WTC11 (cell line): ENCODE measurements at regions not wholly inside any gene's neighbourhood (a gene's known extent, or its start where the extent isn't known, plus 50 kb on each side); places are given as distances from the start of the nearest gene placed in this dataset.
"Not testable (repeated sequence)": the region's sequence is repeated elsewhere in the genome, so short reads cannot be mapped to it uniquely, and the experiment has no call there.

ENCODE experiments used
- ATAC-seq: fragments of 200-7000 bp; cut with Tn5 transposase; 2 replicates; pipeline ENCODE4 v1.10.0; 2021; ENCODE audit warnings: mild to moderate bottlenecking, moderate library complexity
- CTCF ChIA-PET: fragments of 300-600 bp; sonication (Branson Sonifier 250); formaldehyde crosslinking; loops from one replicate; lab custom pipeline; 2021; ENCODE audit warnings: antibody characterized with exemption; lab: Charles Lee
- POLR2A ChIA-PET: fragments of 350-600 bp; sonication (Branson Sonifier 250); formaldehyde crosslinking; loops from one replicate; lab custom pipeline; 2021; ENCODE audit warnings: antibody characterized with exemption; lab: Charles Lee
- DNase-seq: peaks from one replicate; pipeline ENCODE4 v3.0.0; 2021; ENCODE audit warnings: low spot score
- H3K27ac Mint-ChIP-seq: 2 replicates; pipeline ENCODE4 v1.8.0; 2021; ENCODE audit warnings: mixed read lengths
- H3K27me3 Mint-ChIP-seq: 2 replicates; pipeline ENCODE4 v1.8.0; 2021; ENCODE audit warnings: low read depth, mild to moderate bottlenecking, moderate library complexity, mixed read lengths
- H3K36me3 Mint-ChIP-seq: 2 replicates; pipeline ENCODE4 v1.8.0; 2021; ENCODE audit warnings: mixed read lengths
- H3K4me1 Mint-ChIP-seq: 2 replicates; pipeline ENCODE4 v1.8.0; 2022; ENCODE audit warnings: mixed read lengths
- H3K4me3 Mint-ChIP-seq: 2 replicates; pipeline ENCODE4 v1.8.0; 2021; ENCODE audit warnings: mild to moderate bottlenecking, moderate library complexity, mixed read lengths
- H3K9me3 Mint-ChIP-seq: 2 replicates; pipeline ENCODE4 v1.8.0; 2021; ENCODE audit warnings: mixed read lengths
- ARID4B ChIP-seq: sonication (generic); formaldehyde crosslinking; IDR thresholded peaks from 2 replicates; pipeline ENCODE4 v1.8.0; 2023; ENCODE audit warnings: missing genetic modification reagents, mild to moderate bottlenecking, borderline replicate concordance
- FOXJ3 ChIP-seq: sonication (generic); formaldehyde crosslinking; IDR thresholded peaks from 2 replicates; pipeline ENCODE4 v1.9.0; 2021; ENCODE audit warnings: missing genetic modification reagents, mild to moderate bottlenecking, borderline replicate concordance
- JUN ChIP-seq: sonication (generic); formaldehyde crosslinking; IDR thresholded peaks from 2 replicates; pipeline ENCODE4 v1.8.0; 2023; ENCODE audit warnings: mild to moderate bottlenecking, missing genetic modification reagents
- MXD4 ChIP-seq: fragments of 250-450 bp; sonication (Bioruptor Pico); IDR thresholded peaks from 2 replicates; pipeline ENCODE4 v1.8.0; 2021; ENCODE audit warnings: mild to moderate bottlenecking, moderate library complexity, borderline replicate concordance
- NFE2L1 ChIP-seq: sonication (generic); formaldehyde crosslinking; IDR thresholded peaks from 2 replicates; pipeline ENCODE4 v1.8.1; 2023; ENCODE audit warnings: missing genetic modification reagents
- TEAD1 ChIP-seq: sonication (generic); formaldehyde crosslinking; IDR thresholded peaks from 2 replicates; pipeline ENCODE4 v1.8.0; 2022; ENCODE audit warnings: mild to moderate bottlenecking, missing genetic modification reagents
- TEAD4 ChIP-seq: sonication (generic); formaldehyde crosslinking; IDR thresholded peaks from 2 replicates; pipeline ENCODE4 v1.8.0; 2022; ENCODE audit warnings: mild to moderate bottlenecking, missing genetic modification reagents
- ZNF219 ChIP-seq: sonication (generic); formaldehyde crosslinking; IDR thresholded peaks from 2 replicates; pipeline ENCODE4 v1.8.0; 2023; ENCODE audit warnings: missing genetic modification reagents, mild to moderate bottlenecking, borderline replicate concordance
- ZNF532 ChIP-seq: fragments of 250-450 bp; sonication (Bioruptor Pico); IDR thresholded peaks from 2 replicates; pipeline ENCODE4 v1.9.0; 2021; ENCODE audit warnings: mild to moderate bottlenecking, borderline replicate concordance
- TF ChIP-seq, protein P1 (sequence below): sonication (generic); formaldehyde crosslinking; IDR thresholded peaks from 2 replicates; pipeline ENCODE4 v1.8.0; 2023; ENCODE audit warnings: mild to moderate bottlenecking, missing genetic modification reagents
- TF ChIP-seq, protein P2 (sequence below): sonication (generic); formaldehyde crosslinking; IDR thresholded peaks from 2 replicates; pipeline ENCODE4 v1.8.0; 2022; ENCODE audit warnings: mild to moderate bottlenecking, missing genetic modification reagents

GRCh38 chr4:189655817-189656216 is 284.9 kb upstream of the FRG1 start:
- H3K4me3 Mint-ChIP-seq, ATAC-seq, CTCF ChIA-PET, DNase-seq, POLR2A ChIA-PET, H3K27me3 Mint-ChIP-seq, H3K27ac Mint-ChIP-seq: not testable (repeated sequence)
- peaks cover 21% of the 10 kb centered on the region for H3K36me3 Mint-ChIP-seq
- H3K9me3 Mint-ChIP-seq = peaks cover 33% of the 10 kb centered on the region
- H3K4me1 Mint-ChIP-seq = peaks cover 11% of the 10 kb centered on the region

- TF ChIP-seq ZNF532 (CRISPR knock-in tag) = no peak
- TF ChIP-seq TEAD4 (CRISPR knock-in tag) = no peak
- no peak for DNase-seq
Observed at GRCh38 chr4:189656641-189657040, 284.0 kb upstream of the FRG1 start.

GRCh38 chr4:189658259-189658658 is 282.4 kb upstream of the FRG1 start:
- H3K4me1 Mint-ChIP-seq, CTCF ChIA-PET, ATAC-seq, H3K4me3 Mint-ChIP-seq, H3K27ac Mint-ChIP-seq, DNase-seq, H3K27me3 Mint-ChIP-seq, POLR2A ChIA-PET: not testable (repeated sequence)
- peaks cover 41% of the 10 kb centered on the region for H3K9me3 Mint-ChIP-seq
- peaks cover 26% of the 10 kb centered on the region for H3K36me3 Mint-ChIP-seq

More at GRCh38 chr4:189656641-189657040, 284.0 kb upstream of the FRG1 start:
- Mint-ChIP-seq H3K36me3 (peaks cover 20% of the 10 kb centered on the region), H3K27me3 (peaks cover 1% of the 10 kb centered on the region), H3K9me3 (peaks cover 31% of the 10 kb centered on the region), H3K27ac (no peak overlapping the region), H3K4me3 (no peak overlapping the region), H3K4me1 (peaks cover 11% of the 10 kb centered on the region)
- ATAC-seq = no peak
- POLR2A ChIA-PET = no interaction called here
- CTCF ChIA-PET = no interaction called here

DNA sequence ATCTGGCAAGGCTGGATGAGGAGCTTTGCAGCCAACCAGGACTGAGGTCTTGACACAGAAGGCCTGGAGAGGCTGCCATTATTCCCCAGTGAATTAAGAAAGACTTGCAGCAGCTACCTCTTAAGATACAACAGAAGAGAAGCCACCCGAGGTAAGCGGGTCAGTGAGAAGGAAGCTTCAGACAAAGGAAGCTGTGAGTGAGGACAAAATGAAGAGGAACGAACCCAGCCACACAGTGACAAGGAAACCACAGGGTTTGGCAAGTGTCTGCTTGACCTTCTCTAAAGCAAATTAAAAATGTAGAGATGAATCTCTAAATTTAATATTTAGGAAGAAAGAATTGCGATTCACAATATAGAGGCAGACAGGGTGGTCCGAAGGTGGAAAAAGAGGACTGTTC is 281.8 kb upstream of the FRG1 start:
- H3K27me3 Mint-ChIP-seq, H3K27ac Mint-ChIP-seq, ATAC-seq, H3K4me1 Mint-ChIP-seq, DNase-seq, H3K4me3 Mint-ChIP-seq, POLR2A ChIA-PET, CTCF ChIA-PET: not testable (repeated sequence)
- peaks cover 44% of the 10 kb centered on the region for H3K9me3 Mint-ChIP-seq
- H3K36me3 Mint-ChIP-seq = peaks cover 26% of the 10 kb centered on the region

- TF ChIP-seq ARID4B = no peak
- TF ChIP-seq, protein P1, sequence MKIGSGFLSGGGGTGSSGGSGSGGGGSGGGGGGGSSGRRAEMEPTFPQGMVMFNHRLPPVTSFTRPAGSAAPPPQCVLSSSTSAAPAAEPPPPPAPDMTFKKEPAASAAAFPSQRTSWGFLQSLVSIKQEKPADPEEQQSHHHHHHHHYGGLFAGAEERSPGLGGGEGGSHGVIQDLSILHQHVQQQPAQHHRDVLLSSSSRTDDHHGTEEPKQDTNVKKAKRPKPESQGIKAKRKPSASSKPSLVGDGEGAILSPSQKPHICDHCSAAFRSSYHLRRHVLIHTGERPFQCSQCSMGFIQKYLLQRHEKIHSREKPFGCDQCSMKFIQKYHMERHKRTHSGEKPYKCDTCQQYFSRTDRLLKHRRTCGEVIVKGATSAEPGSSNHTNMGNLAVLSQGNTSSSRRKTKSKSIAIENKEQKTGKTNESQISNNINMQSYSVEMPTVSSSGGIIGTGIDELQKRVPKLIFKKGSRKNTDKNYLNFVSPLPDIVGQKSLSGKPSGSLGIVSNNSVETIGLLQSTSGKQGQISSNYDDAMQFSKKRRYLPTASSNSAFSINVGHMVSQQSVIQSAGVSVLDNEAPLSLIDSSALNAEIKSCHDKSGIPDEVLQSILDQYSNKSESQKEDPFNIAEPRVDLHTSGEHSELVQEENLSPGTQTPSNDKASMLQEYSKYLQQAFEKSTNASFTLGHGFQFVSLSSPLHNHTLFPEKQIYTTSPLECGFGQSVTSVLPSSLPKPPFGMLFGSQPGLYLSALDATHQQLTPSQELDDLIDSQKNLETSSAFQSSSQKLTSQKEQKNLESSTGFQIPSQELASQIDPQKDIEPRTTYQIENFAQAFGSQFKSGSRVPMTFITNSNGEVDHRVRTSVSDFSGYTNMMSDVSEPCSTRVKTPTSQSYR (CRISPR knock-in tag) = no peak
- no peak for TF ChIP-seq ZNF219
- no peak for TF ChIP-seq NFE2L1
- TF ChIP-seq FOXJ3 (CRISPR knock-in tag) = no peak
- TF ChIP-seq MXD4 (CRISPR knock-in tag) = no peak
- no peak for TF ChIP-seq TEAD1 (CRISPR knock-in tag)
- TF ChIP-seq, protein P2, sequence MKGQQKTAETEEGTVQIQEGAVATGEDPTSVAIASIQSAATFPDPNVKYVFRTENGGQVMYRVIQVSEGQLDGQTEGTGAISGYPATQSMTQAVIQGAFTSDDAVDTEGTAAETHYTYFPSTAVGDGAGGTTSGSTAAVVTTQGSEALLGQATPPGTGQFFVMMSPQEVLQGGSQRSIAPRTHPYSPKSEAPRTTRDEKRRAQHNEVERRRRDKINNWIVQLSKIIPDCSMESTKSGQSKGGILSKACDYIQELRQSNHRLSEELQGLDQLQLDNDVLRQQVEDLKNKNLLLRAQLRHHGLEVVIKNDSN (CRISPR knock-in tag) = no peak
- TF ChIP-seq JUN (CRISPR knock-in tag) = no peak
- Mint-ChIP-seq H3K27ac (no peak overlapping the region), H3K4me3 (no peak overlapping the region), H3K36me3 (peaks cover 27% of the 10 kb centered on the region), H3K4me1 (peaks cover 2% of the 10 kb centered on the region; the same call in 1 of the 2 replicates), H3K27me3 (peaks cover 3% of the 10 kb centered on the region), H3K9me3 (peaks cover 48% of the 10 kb centered on the region)
- DNase-seq (no peak), ATAC-seq (no peak)
- CTCF ChIA-PET = no interaction called here
- POLR2A ChIA-PET = no interaction called here
Observed at GRCh38 chr4:189659287-189659686, 281.4 kb upstream of the FRG1 start.
